ENCODE measurements at regions not wholly inside any gene's neighbourhood (a gene's known extent, or its start where the extent isn't known, plus 50 kb on each side); places are given as distances from the start of the nearest gene placed in this dataset.

DNA sequence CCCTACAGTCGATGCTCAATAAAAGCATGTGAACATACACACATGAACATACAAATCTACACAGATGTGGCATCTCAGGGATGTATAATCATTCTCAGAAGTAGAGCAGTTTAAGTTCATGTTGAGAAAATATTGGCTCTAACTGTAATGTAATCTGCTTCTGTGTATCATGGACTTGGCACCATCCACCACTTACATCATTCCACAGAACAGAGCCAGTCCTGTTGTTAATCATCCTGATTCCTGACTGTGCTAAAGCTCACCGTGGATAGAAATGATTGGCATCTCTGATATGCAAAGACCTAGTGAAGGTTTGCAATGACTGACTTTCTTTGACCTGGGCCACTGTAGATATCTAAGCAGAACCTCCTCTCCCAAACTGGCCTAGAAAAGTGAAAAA, 1141.3 kb downstream of the BCL11B start:
- Histone ChIP-seq H3K27me3 (ENCODE audit: control insufficient read depth, insufficient read depth, low read length) (peaks cover 6% of the 10 kb centered on the region), H3K4me3 (ENCODE audit: low read length) (no peak overlapping the region), H3K4me1 (ENCODE audit: control insufficient read depth, insufficient read depth, low read length) (no peaks in the 10 kb centered on the region), H3K36me3 (ENCODE audit: control insufficient read depth, insufficient read depth, low read length) (no peaks in the 10 kb centered on the region), H3K27ac (ENCODE audit: low read length) (no peak overlapping the region), H3K9me3 (ENCODE audit: control insufficient read depth, low read depth, low read length) (no peaks in the 10 kb centered on the region)
- WGBS (ENCODE audit: insufficient coverage, low lambda C conversion rate) = no CpG with 5 or more reads among the region's 2 CpGs
- DNase-seq = no peak

DNA sequence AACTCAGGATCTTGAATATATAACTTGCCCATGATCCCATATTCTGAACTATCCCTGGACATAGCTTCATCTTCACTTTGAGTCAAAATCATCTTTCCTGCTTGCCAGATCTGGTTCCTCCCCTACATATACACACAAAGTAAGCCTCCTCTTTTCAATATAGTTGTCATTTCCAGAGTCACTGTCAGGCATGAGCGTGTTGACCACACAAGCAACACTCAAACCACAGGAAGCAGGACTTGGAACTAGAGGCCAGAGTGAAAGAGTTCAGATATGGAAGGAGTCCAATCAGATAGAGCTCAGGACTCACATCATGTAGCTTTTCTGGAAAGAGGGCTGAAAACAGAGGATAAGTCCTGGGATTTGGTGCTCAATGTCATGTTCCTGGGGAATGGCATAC, 1140.6 kb downstream of the BCL11B start:
- WGBS (ENCODE audit: insufficient coverage, low lambda C conversion rate) = no CpG with 5 or more reads among the region's 1 CpG
- no peaks in the 10 kb centered on the region for H3K9me3 ChIP-seq (ENCODE audit: control insufficient read depth, low read depth, low read length)
- H3K4me1 ChIP-seq (ENCODE audit: control insufficient read depth, insufficient read depth, low read length) = no peaks in the 10 kb centered on the region
- no peak for DNase-seq
- H3K27ac ChIP-seq (ENCODE audit: low read length) = no peak overlapping the region
- peaks cover 12% of the 10 kb centered on the region for H3K27me3 ChIP-seq (ENCODE audit: control insufficient read depth, insufficient read depth, low read length)
- H3K4me3 ChIP-seq (ENCODE audit: low read length) = no peak overlapping the region
- H3K36me3 ChIP-seq (ENCODE audit: control insufficient read depth, insufficient read depth, low read length) = no peaks in the 10 kb centered on the region

DNA sequence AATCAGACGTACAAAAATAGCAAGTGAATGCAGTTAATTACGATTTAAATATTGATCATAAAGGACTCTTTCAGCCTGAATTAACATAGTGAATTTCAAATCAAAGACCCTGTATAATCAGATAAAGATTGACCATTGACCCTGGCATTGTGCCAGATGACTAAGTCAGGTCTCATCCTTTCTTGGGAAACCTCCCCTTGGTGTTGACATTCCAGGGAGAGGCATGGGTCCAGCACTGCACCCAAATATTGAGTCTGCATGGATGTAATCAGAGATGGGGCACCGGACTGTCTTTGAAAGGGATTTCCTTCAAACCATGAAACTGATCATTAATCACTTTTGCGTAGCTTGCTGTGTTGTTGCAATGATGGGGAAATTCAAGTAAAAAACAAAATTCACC, 1138.2 kb downstream of the BCL11B start:
- 75% methylated on average over 3 of the region's 4 CpGs for WGBS (ENCODE audit: insufficient coverage, low lambda C conversion rate)
- no peak for DNase-seq
- Histone ChIP-seq H3K27ac (ENCODE audit: low read length) (no peak overlapping the region), H3K4me3 (ENCODE audit: low read length) (no peak overlapping the region), H3K36me3 (ENCODE audit: control insufficient read depth, insufficient read depth, low read length) (no peaks in the 10 kb centered on the region), H3K27me3 (ENCODE audit: control insufficient read depth, insufficient read depth, low read length) (peaks cover 31% of the 10 kb centered on the region), H3K9me3 (ENCODE audit: control insufficient read depth, low read depth, low read length) (no peaks in the 10 kb centered on the region), H3K4me1 (ENCODE audit: control insufficient read depth, insufficient read depth, low read length) (no peaks in the 10 kb centered on the region)

DNA sequence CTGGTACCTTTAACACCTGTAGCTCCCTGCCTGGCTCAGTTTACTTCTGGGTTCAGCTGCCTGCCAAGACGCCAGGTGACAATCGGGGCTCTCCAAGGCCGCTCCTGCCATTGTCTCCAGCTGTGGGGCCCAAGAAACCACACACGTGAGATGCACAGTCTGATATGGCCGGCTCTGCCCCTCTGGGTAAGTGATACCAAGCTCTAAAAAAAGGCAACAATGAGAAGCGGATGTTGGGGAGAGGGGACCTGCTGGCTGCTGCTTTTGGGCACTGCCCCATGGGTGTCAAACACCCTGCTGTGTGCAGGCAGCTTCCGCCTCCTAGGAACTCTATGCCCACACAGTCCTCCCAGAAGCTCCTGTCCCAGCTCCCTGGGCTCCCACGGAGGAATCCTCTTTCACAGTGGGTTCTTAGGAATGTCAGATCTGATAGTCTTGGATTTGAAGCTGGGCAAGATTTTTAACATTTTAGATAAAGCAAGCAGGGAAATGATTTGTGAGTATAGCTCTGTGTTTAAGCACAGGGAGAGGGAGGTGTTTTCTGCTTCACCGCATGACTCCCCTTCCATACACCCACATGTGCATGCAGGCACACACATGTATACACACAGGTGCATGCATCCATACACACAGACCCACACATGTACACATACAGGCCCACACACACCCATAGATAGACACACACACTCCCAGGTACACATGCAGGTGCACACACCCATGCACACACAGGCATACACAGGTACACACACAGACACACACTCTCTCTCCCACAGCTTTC, 1135.8 kb downstream of the BCL11B start:
- H3K27ac ChIP-seq (ENCODE audit: low read length) = no peak overlapping the region
- H3K4me3 ChIP-seq (ENCODE audit: low read length) = no peak overlapping the region
- H3K27me3 ChIP-seq (ENCODE audit: control insufficient read depth, insufficient read depth, low read length) = peaks cover 31% of the 10 kb centered on the region
- no peaks in the 10 kb centered on the region for H3K9me3 ChIP-seq (ENCODE audit: control insufficient read depth, low read depth, low read length)
- no peak for DNase-seq
- H3K36me3 ChIP-seq (ENCODE audit: control insufficient read depth, insufficient read depth, low read length) = no peaks in the 10 kb centered on the region
- WGBS (ENCODE audit: insufficient coverage, low lambda C conversion rate) = no CpG with 5 or more reads among the region's 9 CpGs
- H3K4me1 ChIP-seq (ENCODE audit: control insufficient read depth, insufficient read depth, low read length) = no peaks in the 10 kb centered on the region

DNA sequence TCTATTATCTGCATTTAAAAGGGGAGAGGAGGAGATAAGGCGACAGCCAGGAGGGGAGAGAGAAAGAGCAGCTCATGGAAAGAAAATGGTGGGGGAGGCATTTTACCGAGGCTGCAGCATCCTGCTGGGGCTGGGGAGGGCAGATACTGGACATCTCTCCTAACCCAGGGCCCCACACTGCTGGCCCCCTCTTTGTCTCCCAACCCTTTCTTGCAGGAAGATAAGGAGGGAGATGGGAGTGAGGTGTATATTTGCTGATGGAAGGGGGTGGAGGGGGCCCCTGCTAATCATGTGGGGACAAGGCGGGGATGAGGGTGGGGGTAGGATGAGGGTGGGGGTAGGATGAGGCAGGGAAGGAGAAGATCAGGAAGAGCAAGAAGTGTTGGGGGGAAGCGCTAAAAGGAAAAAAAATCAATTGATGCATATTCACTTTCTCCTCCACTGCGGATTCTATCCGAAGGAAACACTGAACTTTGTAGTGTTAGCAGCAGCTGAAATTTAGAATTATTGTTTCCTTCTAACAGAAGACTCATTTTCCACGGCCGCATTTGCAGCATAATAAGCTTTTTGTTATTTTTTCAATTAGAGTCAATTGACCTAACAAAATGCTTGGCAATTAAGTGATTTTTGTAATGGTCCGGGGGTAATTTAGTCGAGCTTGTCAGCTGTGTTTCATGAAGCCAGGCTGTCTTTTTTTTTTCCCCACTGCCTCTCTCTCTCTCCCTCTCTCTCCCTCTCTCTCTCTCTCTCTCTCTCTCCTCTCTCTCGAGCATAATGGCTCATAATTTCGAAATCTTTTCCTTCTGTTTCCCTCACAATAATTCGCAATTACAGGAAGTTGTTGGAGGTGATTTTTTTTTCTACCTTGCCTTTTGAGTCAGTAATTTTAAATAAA, 1134.6 kb downstream of the BCL11B start:
- H3K9me3 ChIP-seq (ENCODE audit: control insufficient read depth, low read depth, low read length) = no peaks in the 10 kb centered on the region
- 6% methylated on average over 7 of the region's 13 CpGs for WGBS (ENCODE audit: insufficient coverage, low lambda C conversion rate)
- H3K4me3 ChIP-seq (ENCODE audit: low read length) = no peak overlapping the region
- no peaks in the 10 kb centered on the region for H3K36me3 ChIP-seq (ENCODE audit: control insufficient read depth, insufficient read depth, low read length)
- no peak for DNase-seq
- H3K27ac ChIP-seq (ENCODE audit: low read length) = no peak overlapping the region
- no peaks in the 10 kb centered on the region for H3K4me1 ChIP-seq (ENCODE audit: control insufficient read depth, insufficient read depth, low read length)
- peaks cover 31% of the 10 kb centered on the region for H3K27me3 ChIP-seq (ENCODE audit: control insufficient read depth, insufficient read depth, low read length)

DNA sequence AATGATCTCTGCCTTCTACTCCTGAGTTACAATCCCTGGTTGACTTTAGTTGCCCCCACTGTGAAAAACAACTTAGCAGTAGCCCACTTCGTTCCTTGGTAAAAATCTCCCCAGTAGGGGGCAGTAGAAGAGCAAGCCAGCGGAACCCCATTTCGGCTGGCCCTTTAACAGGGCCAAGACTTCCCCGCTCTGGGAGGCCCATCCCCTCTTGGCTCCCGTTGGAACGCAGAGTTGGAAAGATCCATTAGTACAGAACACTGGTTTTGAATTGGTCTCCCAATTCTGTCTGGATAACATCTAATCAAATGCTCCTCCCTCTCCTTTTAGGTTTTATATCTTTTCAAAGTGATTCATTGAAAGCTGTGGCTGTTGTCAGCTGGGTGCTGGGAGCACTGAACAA, 1133.3 kb downstream of the BCL11B start:
- Histone ChIP-seq H3K36me3 (ENCODE audit: control insufficient read depth, insufficient read depth, low read length) (no peaks in the 10 kb centered on the region), H3K27ac (ENCODE audit: low read length) (no peak overlapping the region), H3K27me3 (ENCODE audit: control insufficient read depth, insufficient read depth, low read length) (peaks cover 31% of the 10 kb centered on the region), H3K9me3 (ENCODE audit: control insufficient read depth, low read depth, low read length) (no peaks in the 10 kb centered on the region), H3K4me3 (ENCODE audit: low read length) (no peak overlapping the region), H3K4me1 (ENCODE audit: control insufficient read depth, insufficient read depth, low read length) (no peaks in the 10 kb centered on the region)
- WGBS (ENCODE audit: insufficient coverage, low lambda C conversion rate) = no CpG with 5 or more reads among the region's 6 CpGs
- DNase-seq = no peak

DNA sequence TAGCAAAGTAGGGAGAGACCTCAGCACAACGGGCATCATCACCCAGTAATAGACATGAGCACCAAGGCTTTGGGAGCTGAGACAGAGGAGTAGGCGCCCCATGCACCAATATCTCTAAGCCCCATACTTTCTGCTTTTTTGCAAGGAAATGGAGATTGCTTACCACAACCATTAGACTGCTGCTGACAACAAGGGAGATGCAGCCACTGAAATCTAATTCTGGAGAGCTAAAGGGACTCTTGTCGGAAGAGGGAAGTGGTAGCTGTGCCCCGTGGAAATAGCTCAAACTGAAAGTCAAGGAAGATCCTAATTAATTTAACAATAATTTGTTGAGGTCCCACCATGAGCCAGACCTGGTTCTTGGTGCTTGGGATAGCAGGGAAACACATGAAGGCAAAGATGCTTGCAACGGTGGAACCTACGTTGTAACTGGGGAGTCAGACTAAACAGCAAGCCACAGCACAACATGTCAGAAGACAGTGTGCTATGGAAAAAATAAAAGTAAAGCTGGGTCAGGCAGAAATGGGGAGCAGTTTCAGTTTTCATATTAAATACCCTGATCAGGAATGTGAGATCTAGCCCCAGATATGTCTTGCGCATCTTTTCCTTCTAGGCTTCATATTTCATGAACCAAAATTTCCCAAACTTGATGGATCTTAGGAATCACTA, 1131.0 kb downstream of the BCL11B start:
- Histone ChIP-seq H3K27me3 (ENCODE audit: control insufficient read depth, insufficient read depth, low read length) (peaks cover 22% of the 10 kb centered on the region), H3K4me3 (ENCODE audit: low read length) (no peak overlapping the region), H3K9me3 (ENCODE audit: control insufficient read depth, low read depth, low read length) (no peaks in the 10 kb centered on the region), H3K4me1 (ENCODE audit: control insufficient read depth, insufficient read depth, low read length) (no peaks in the 10 kb centered on the region), H3K27ac (ENCODE audit: low read length) (no peak overlapping the region), H3K36me3 (ENCODE audit: control insufficient read depth, insufficient read depth, low read length) (no peaks in the 10 kb centered on the region)
- 100% methylated on average over 1 of the region's 7 CpGs for WGBS (ENCODE audit: insufficient coverage, low lambda C conversion rate)
- DNase-seq = no peak

DNA sequence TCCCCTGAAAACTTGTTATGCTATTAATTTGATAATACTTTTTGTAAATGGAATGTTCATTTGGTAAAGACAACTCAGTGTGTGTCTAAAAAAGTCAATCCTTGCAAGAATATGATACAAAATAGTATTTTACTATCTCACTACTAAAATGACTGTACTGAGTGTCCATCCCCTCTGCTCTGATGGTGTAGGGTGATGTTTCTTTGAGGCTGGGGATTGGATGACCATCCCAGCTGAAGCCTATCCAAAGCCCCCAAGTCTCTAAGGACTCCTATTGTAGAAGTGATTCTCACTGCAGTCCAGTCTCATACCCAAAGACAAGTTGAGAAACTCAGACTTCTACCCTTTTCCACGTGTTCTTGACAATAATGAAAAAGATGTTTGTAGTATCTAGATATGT, 1128.4 kb downstream of the BCL11B start:
- no CpG with 5 or more reads among the region's 1 CpG for WGBS (ENCODE audit: insufficient coverage, low lambda C conversion rate)

DNA sequence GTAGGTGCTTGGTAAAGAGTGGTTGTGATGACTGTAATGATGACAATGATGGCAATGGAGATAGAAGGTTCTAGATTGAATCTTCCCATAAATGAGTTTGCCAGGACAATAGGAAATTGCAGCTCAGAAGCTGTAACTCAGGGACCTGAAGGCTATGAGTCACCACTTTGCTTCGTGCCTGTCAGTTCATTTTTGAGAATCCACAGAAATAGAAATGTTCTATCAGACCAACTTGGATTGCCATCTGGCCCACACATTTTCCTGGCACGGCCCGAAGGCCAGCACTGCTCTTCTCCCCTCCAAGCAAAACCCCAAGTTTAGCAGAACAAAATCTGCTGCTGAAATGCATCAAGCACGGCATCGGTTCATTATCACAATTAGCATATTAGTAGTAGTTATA, 1127.0 kb downstream of the BCL11B start:
- no CpG with 5 or more reads among the region's 5 CpGs for WGBS (ENCODE audit: insufficient coverage, low lambda C conversion rate)
- Histone ChIP-seq H3K27ac (ENCODE audit: low read length) (no peak overlapping the region), H3K4me3 (ENCODE audit: low read length) (no peak overlapping the region), H3K4me1 (ENCODE audit: control insufficient read depth, insufficient read depth, low read length) (no peaks in the 10 kb centered on the region), H3K27me3 (ENCODE audit: control insufficient read depth, insufficient read depth, low read length) (no peaks in the 10 kb centered on the region), H3K36me3 (ENCODE audit: control insufficient read depth, insufficient read depth, low read length) (no peaks in the 10 kb centered on the region), H3K9me3 (ENCODE audit: control insufficient read depth, low read depth, low read length) (no peaks in the 10 kb centered on the region)
- DNase-seq = no peak

More for the DNA sequence above, 1128.4 kb downstream of the BCL11B start:
- no peak overlapping the region for H3K27ac ChIP-seq (ENCODE audit: low read length)
- no peaks in the 10 kb centered on the region for H3K4me1 ChIP-seq (ENCODE audit: control insufficient read depth, insufficient read depth, low read length)
- no peaks in the 10 kb centered on the region for H3K36me3 ChIP-seq (ENCODE audit: control insufficient read depth, insufficient read depth, low read length)
- H3K9me3 ChIP-seq (ENCODE audit: control insufficient read depth, low read depth, low read length) = no peaks in the 10 kb centered on the region
- H3K4me3 ChIP-seq (ENCODE audit: low read length) = no peak overlapping the region
- H3K27me3 ChIP-seq (ENCODE audit: control insufficient read depth, insufficient read depth, low read length) = peaks cover 2% of the 10 kb centered on the region
- no peak for DNase-seq

DNA sequence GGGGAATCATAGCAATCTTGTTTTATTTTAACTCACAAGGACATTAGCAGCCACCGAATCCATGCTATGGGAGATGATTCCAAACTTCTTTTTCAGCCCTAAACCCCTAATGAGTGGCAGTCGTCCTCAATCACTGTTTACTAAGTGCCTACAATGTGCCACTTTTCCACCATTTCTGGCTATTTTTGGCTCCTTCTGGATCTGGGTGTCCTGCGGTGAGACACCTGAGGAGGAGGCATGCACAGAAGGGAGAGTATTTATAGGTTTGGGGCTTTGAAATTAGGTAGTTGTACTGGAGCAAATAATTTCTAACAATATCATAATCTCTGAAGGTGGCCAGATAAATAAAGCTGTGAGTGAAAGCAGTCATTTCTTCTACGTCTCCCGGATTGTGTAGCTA, 1125.6 kb downstream of the BCL11B start:
- no peaks in the 10 kb centered on the region for H3K36me3 ChIP-seq (ENCODE audit: control insufficient read depth, insufficient read depth, low read length)
- 90% methylated on average over 2 of the region's 5 CpGs for WGBS (ENCODE audit: insufficient coverage, low lambda C conversion rate)
- H3K9me3 ChIP-seq (ENCODE audit: control insufficient read depth, low read depth, low read length) = no peaks in the 10 kb centered on the region
- no peak overlapping the region for H3K27ac ChIP-seq (ENCODE audit: low read length)
- no peak for DNase-seq
- no peaks in the 10 kb centered on the region for H3K4me1 ChIP-seq (ENCODE audit: control insufficient read depth, insufficient read depth, low read length)
- no peaks in the 10 kb centered on the region for H3K27me3 ChIP-seq (ENCODE audit: control insufficient read depth, insufficient read depth, low read length)
- H3K4me3 ChIP-seq (ENCODE audit: low read length) = no peak overlapping the region
